ENCODE measurements at regions not wholly inside any gene's neighbourhood (a gene's known extent, or its start where the extent isn't known, plus 50 kb on each side); places are given as distances from the start of the nearest gene placed in this dataset.

GRCh38 chr2:33786881-33787280 is 187.8 kb upstream of the FAM98A start:
- TF ChIP-seq CTCF (IDR thresholded peaks at IDR 0.05; ENCODE audit: poor library complexity, severe bottlenecking) (no peak), REST (IDR thresholded peaks at IDR 0.05; ENCODE audit: borderline replicate concordance) (no peak), SMC3 (conservative IDR thresholded peaks at IDR 0.05; ENCODE audit: poor library complexity) (no peak), TAF1 (IDR thresholded peaks at IDR 0.05; ENCODE audit: low read depth) (no peak), RAD21 (conservative IDR thresholded peaks at IDR 0.05) (no peak), POLR2AphosphoS5 (IDR thresholded peaks at IDR 0.05) (no peak), EP300 (conservative IDR thresholded peaks at IDR 0.05; ENCODE audit: poor library complexity, severe bottlenecking) (no peak), EZH2 (IDR thresholded peaks at IDR 0.05; ENCODE audit: borderline replicate concordance, insufficient read depth, low read length, poor library complexity, severe bottlenecking) (no peak), MXI1 (conservative IDR thresholded peaks at IDR 0.05; ENCODE audit: poor library complexity, severe bottlenecking) (no peak)
